Astrocyte of the cerebellum (primary cell): ENCODE measurements at regions not wholly inside any gene's neighbourhood (a gene's known extent, or its start where the extent isn't known, plus 50 kb on each side); places are given as distances from the start of the nearest gene placed in this dataset.

Experiments used
- DNase-seq: peaks from one replicate; pipeline ENCODE4 v3.0.0-alpha.2; 2011; ENCODE audit warnings: low read depth
- H3K4me3 ChIP-seq: 2 replicates; pipeline ENCODE4 v1.5.1; 2011; ENCODE audit warnings: mild to moderate bottlenecking, low read depth, low read length, moderate library complexity
- in situ Hi-C: cut with HindIII; loops from 2 replicates; pipeline ENCODE4 v1.10.0; 2017; ENCODE audit warnings: low sequenced_read_pairs
- TF ChIP-seq, protein P1 (sequence below): IDR thresholded peaks from 2 replicates; pipeline ENCODE4 v1.5.1; 2012; ENCODE audit warnings: low read length, low read depth, moderate library complexity, mild to moderate bottlenecking; ENCODE audit errors: missing control alignments

DNA sequence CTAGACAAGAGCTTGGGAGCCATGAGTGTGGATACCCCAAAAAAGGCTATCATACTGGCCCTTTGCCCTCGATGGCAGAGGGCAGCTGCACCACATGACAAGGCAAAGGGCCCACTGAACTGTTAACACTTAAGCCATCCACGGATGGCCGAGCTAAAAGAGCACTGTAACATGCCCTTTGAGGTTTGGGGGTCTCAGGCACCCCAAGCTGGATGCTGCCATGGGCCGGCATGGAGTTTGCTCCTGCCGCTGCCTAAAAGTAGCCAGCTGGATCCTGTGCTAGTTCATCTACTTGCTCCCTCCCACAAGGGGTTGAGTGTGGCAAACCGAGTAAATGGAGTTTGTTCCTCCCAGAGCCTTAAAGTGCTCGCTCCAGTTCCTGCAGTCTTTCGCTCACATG is 383.2 kb upstream of the LRRC4C start:
- TF ChIP-seq, protein P1, sequence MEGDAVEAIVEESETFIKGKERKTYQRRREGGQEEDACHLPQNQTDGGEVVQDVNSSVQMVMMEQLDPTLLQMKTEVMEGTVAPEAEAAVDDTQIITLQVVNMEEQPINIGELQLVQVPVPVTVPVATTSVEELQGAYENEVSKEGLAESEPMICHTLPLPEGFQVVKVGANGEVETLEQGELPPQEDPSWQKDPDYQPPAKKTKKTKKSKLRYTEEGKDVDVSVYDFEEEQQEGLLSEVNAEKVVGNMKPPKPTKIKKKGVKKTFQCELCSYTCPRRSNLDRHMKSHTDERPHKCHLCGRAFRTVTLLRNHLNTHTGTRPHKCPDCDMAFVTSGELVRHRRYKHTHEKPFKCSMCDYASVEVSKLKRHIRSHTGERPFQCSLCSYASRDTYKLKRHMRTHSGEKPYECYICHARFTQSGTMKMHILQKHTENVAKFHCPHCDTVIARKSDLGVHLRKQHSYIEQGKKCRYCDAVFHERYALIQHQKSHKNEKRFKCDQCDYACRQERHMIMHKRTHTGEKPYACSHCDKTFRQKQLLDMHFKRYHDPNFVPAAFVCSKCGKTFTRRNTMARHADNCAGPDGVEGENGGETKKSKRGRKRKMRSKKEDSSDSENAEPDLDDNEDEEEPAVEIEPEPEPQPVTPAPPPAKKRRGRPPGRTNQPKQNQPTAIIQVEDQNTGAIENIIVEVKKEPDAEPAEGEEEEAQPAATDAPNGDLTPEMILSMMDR, result no peak
- no peak overlapping the region for H3K4me3 ChIP-seq
- in situ Hi-C loops, result no loop called here
- no peak for DNase-seq

DNA sequence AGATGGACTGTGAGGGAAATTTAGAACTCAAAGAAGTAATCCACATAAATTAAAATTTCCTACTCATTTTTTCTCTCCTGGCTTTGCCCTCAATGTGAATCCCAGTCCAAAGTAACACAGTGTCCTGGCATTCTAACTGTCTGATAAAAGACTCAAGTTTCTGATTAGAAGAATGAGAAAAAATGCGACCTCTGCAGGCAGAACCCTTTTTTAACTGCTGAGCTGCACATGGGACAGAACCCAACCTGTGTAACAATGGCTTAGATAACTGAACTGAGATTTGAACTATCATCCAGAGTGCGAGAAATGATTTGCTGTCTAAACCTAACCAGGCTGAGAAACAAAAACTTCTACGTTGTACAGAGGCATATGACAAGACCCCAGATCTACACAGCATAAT is 385.6 kb upstream of the LRRC4C start:
- in situ Hi-C loops, result no loop called here
- DNase-seq, result no peak
- TF ChIP-seq, protein P1, result no peak

DNA sequence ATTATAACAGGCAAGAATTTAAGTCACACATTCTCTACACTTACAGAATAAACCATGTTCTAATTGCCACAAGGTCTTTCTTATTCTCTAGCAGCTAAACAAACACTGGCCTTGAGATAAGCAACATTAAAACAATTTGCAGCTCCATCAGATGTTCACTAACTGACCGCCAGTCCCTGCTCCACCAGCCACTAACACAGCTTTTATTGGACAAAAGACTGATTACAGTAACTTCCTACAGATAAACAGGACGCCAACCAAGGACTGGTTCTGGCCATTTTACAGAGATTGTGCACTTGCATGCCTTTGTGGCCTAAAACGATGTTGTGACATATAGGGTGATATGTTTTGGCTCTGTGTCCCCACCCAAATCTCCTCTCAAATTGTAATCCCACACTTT is 388.9 kb upstream of the LRRC4C start:
- no peak overlapping the region for H3K4me3 ChIP-seq
- TF ChIP-seq, protein P1, result no peak
- DNase-seq, result no peak
- in situ Hi-C loops, result no loop called here

More for the DNA sequence above, 385.6 kb upstream of the LRRC4C start:
- H3K4me3 ChIP-seq, result no peak overlapping the region

- TF ChIP-seq, protein P1, result no peak
- DNase-seq, result no peak
- H3K4me3 ChIP-seq, result no peak overlapping the region
- in situ Hi-C loops, result no loop called here
Observed at GRCh38 chr11:41849250-41849649, 389.8 kb upstream of the LRRC4C start.

- in situ Hi-C loops, result no loop called here
- DNase-seq, result no peak
- TF ChIP-seq, protein P1, result no peak
- H3K4me3 ChIP-seq, result no peak overlapping the region
Observed at GRCh38 chr11:41851743-41852142, 392.3 kb upstream of the LRRC4C start.

GRCh38 chr11:41861838-41862237 is 402.4 kb upstream of the LRRC4C start:
- no peak overlapping the region for H3K4me3 ChIP-seq
- in situ Hi-C loops, result no loop called here
- TF ChIP-seq, protein P1, result no peak
- no peak for DNase-seq

DNA sequence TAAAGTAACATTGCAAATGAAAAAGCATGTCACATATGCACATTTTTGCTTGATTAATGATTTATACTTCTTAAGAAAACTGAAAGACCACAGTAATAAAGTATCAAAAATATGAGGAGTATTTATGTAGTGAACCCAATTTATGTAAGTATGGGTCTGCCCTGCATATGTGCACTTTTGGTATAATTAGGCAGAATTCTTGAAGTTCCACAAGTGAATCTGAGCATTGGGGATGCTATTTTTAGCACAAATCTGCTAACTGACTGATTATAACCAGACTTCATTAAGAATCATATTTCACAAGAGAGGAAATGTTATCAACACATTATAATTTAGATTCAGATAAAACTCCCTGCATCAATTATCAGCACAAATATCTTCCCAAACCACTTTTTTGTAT is 407.1 kb upstream of the LRRC4C start:
- in situ Hi-C loops, result no loop called here
- TF ChIP-seq, protein P1, result no peak
- DNase-seq, result no peak
- no peak overlapping the region for H3K4me3 ChIP-seq
